Fibroblast of lung (primary cell): ENCODE measurements at regions not wholly inside any gene's neighbourhood (a gene's known extent, or its start where the extent isn't known, plus 50 kb on each side); places are given as distances from the start of the nearest gene placed in this dataset.

Experiments used
- DNase-seq, 2 donors: peaks; one replicate each; pipeline versions ENCODE4 v3.0.0 to v3.0.0-alpha.2; 2010; ENCODE audit warnings: low read depth in 2 of 2
- H2AFZ ChIP-seq: 2 replicates; pipeline ENCODE4 v1.5.1; 2012; ENCODE audit warnings: low read length, control low read depth, inconsistent platforms
- H3K27ac ChIP-seq: 2 replicates; pipeline ENCODE4 v1.5.1; 2011; ENCODE audit warnings: low read length, control low read depth; ENCODE audit not compliant: insufficient read depth
- H3K27me3 ChIP-seq: 2 replicates; pipeline ENCODE4 v1.5.1; 2011; ENCODE audit warnings: mild to moderate bottlenecking, low read length; ENCODE audit not compliant: control insufficient read depth, insufficient read depth
- H3K36me3 ChIP-seq: 2 replicates; pipeline ENCODE4 v1.5.1; 2011; ENCODE audit warnings: low read length; ENCODE audit not compliant: control insufficient read depth, insufficient read depth
- H3K4me1 ChIP-seq: 2 replicates; pipeline ENCODE4 v1.5.1; 2011; ENCODE audit warnings: low read length; ENCODE audit not compliant: control insufficient read depth, insufficient read depth; ENCODE audit errors: extremely low read depth
- H3K4me2 ChIP-seq: 2 replicates; pipeline ENCODE4 v1.5.1; 2011; ENCODE audit warnings: low read length, control low read depth; ENCODE audit not compliant: insufficient read depth; ENCODE audit errors: extremely low read depth
- H3K4me3 ChIP-seq, 4 experiments: fragments of 200-600 bp in 1 of 4; sonication (generic) in 1 of 4; replicated peaks in 1 of 4; 2 replicates each; pipeline ENCODE4 v1.5.1; 2011 to 2016; ENCODE audit warnings: low read length in 4 of 4, low read depth in 3 of 4, mild to moderate bottlenecking in 3 of 4, control low read depth in 2 of 4, inconsistent platforms in 1 of 4, mixed read lengths in 1 of 4; ENCODE audit not compliant: insufficient read depth in 1 of 4; ENCODE audit errors: control extremely low read depth in 1 of 4
- H3K79me2 ChIP-seq: 2 replicates; pipeline ENCODE4 v1.5.1; 2012; ENCODE audit warnings: mild to moderate bottlenecking, low read length, inconsistent platforms; ENCODE audit not compliant: control insufficient read depth, insufficient read depth
- H3K9ac ChIP-seq: 2 replicates; pipeline ENCODE4 v1.5.1; 2011; ENCODE audit warnings: mild to moderate bottlenecking, low read length, control low read depth; ENCODE audit not compliant: insufficient read depth
- H3K9me3 ChIP-seq: 2 replicates; pipeline ENCODE4 v1.5.1; 2012; ENCODE audit warnings: low read depth, low read length; ENCODE audit not compliant: control insufficient read depth, insufficient read depth
- H4K20me1 ChIP-seq: 2 replicates; pipeline ENCODE4 v1.5.1; 2011; ENCODE audit warnings: low read length; ENCODE audit not compliant: control insufficient read depth, insufficient read depth; ENCODE audit errors: extremely low read depth
- EZH2 ChIP-seq: IDR thresholded peaks from 2 replicates; pipeline ENCODE4 v1.5.1; 2012; ENCODE audit warnings: low read length, control low read depth, mild to moderate bottlenecking; ENCODE audit errors: missing control alignments
- TF ChIP-seq, protein P1 (sequence below), 2 donors: IDR thresholded peaks in 1 of 2; conservative IDR thresholded peaks in 1 of 2; 1 replicate in 1 of 2; 2 replicates in 1 of 2; pipeline ENCODE4 v1.5.1; 2011 to 2012; ENCODE audit warnings: low read length in 2 of 2, control low read depth in 1 of 2, inconsistent platforms in 1 of 2, low read depth in 1 of 2, mild to moderate bottlenecking in 1 of 2

DNA sequence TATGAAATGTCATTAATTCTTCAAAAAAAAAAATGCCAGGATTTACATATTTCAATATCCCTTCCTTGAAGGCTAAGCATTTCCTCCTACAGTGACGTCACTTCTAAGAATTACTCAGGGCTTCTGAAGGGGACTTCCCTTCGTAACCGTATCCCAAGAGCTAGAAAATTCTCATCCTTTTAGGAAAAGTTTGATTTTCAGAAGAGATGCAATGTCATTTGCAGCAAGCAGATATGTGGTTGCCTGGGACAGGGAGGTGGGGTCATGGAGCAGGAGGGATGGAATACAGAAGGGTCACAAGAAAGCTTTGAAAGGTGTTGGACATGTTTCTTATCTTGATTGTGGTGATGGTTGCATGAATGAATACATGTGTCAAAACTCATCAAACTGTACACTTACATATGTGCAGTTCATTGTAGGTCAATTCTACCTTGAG is 97.0 kb upstream of the ATL2 start:
- no peak overlapping the region for H3K27ac ChIP-seq
- no peaks in the 10 kb centered on the region for H3K4me1 ChIP-seq
- H3K79me2 ChIP-seq: no peaks in the 10 kb centered on the region
- H4K20me1 ChIP-seq: no peaks in the 10 kb centered on the region
- no peak for DNase-seq
- H3K4me2 ChIP-seq: no peak overlapping the region
- H3K9ac ChIP-seq: no peak overlapping the region
- TF ChIP-seq, protein P1, sequence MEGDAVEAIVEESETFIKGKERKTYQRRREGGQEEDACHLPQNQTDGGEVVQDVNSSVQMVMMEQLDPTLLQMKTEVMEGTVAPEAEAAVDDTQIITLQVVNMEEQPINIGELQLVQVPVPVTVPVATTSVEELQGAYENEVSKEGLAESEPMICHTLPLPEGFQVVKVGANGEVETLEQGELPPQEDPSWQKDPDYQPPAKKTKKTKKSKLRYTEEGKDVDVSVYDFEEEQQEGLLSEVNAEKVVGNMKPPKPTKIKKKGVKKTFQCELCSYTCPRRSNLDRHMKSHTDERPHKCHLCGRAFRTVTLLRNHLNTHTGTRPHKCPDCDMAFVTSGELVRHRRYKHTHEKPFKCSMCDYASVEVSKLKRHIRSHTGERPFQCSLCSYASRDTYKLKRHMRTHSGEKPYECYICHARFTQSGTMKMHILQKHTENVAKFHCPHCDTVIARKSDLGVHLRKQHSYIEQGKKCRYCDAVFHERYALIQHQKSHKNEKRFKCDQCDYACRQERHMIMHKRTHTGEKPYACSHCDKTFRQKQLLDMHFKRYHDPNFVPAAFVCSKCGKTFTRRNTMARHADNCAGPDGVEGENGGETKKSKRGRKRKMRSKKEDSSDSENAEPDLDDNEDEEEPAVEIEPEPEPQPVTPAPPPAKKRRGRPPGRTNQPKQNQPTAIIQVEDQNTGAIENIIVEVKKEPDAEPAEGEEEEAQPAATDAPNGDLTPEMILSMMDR (conservative IDR thresholded peaks at IDR 0.05 in 1 of 2, IDR thresholded peaks at IDR 0.05 in 1 of 2; ENCODE audit: low read depth in 1 of 2, low read length in 2 of 2): no peak
- TF ChIP-seq EZH2: no peak
- H3K36me3 ChIP-seq: no peaks in the 10 kb centered on the region
- H2AFZ ChIP-seq: no peak overlapping the region
- no peak overlapping the region for H3K4me3 ChIP-seq
- no peaks in the 10 kb centered on the region for H3K9me3 ChIP-seq
- peaks cover 8% of the 10 kb centered on the region for H3K27me3 ChIP-seq

DNA sequence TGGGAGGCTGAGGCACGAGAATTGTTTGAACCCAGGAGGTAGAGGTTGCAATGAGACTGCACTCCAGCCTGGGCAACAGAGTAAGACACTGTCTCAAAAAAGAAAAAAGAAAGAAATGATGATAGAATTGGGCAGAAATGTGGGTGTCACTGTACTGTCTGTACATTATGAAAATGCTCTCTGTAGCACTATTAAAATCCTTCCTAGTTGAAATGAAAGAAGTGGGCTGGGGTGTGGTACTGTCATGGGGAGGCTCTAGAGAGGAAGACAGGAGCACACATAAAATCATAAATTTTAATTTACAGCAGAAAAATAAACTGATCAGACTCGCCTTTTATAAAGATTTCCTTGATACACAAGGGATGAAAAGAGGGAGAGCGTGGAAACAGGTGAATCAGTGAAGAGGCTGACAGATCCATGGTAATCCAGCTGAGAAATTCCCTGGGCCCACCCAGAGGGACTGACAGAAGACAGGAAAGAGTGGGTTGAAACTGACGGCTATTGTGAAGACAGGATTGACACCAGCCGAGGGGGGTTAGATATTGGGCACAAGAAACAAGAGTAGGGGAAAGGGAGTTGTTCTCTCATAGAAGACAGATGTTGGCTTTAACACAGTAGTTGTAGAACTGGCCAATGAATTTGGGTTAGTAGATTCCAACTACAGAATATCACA is 96.4 kb upstream of the ATL2 start:
- Histone ChIP-seq H3K36me3 (no peaks in the 10 kb centered on the region), H3K9ac (no peak overlapping the region), H2AFZ (no peak overlapping the region), H3K4me3 (no peak overlapping the region), H3K4me1 (no peaks in the 10 kb centered on the region), H3K4me2 (no peak overlapping the region), H3K9me3 (no peaks in the 10 kb centered on the region), H3K79me2 (no peaks in the 10 kb centered on the region), H3K27me3 (peaks cover 8% of the 10 kb centered on the region), H4K20me1 (no peaks in the 10 kb centered on the region), H3K27ac (no peak overlapping the region)
- TF ChIP-seq, protein P1 (conservative IDR thresholded peaks at IDR 0.05 in 1 of 2, IDR thresholded peaks at IDR 0.05 in 1 of 2; ENCODE audit: low read depth in 1 of 2, low read length in 2 of 2): no peak
- TF ChIP-seq EZH2: no peak
- DNase-seq: no peak

DNA sequence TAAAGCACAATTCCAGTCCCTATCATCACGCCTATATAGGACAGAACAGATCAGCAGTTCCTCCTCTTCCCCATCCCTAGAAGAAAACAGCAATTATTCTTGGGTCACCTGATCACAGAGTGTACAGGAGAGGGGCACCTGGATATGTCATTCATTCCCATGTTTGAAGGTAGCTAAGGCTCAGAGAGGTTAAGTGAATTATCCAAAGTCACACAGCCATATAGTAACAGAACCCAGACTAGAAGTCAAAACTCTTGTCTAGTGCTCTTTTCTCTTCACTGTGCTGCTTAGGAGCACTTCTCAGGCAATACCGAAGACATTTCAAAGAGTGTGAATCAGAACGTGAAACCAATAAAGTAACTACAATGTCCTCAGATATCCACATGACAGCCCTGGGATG is 93.0 kb upstream of the ATL2 start:
- Histone ChIP-seq H3K36me3 (no peaks in the 10 kb centered on the region), H2AFZ (no peak overlapping the region), H4K20me1 (no peaks in the 10 kb centered on the region), H3K79me2 (no peaks in the 10 kb centered on the region), H3K27ac (no peak overlapping the region), H3K9me3 (no peaks in the 10 kb centered on the region), H3K27me3 (peaks cover 10% of the 10 kb centered on the region), H3K4me3 (no peak overlapping the region), H3K4me2 (no peak overlapping the region), H3K9ac (no peak overlapping the region), H3K4me1 (no peaks in the 10 kb centered on the region)
- no peak for TF ChIP-seq EZH2
- TF ChIP-seq, protein P1 (conservative IDR thresholded peaks at IDR 0.05 in 1 of 2, IDR thresholded peaks at IDR 0.05 in 1 of 2; ENCODE audit: low read depth in 1 of 2, low read length in 2 of 2): no peak
- DNase-seq: no peak
